Adrenal gland (tissue), 9 donors: ENCODE measurements at regions not wholly inside any gene's neighbourhood (a gene's known extent, or its start where the extent isn't known, plus 50 kb on each side); places are given as distances from the start of the nearest gene placed in this dataset.

Experiments
- DNase-seq, 7 donors: peaks; one replicate each; pipeline ENCODE4 v3.0.0-alpha.2; 2019 to 2020
- H3K27ac ChIP-seq, 5 donors: fragments of 200-600 bp; sonication (generic) in 4 of 5; 1 replicate in 3 of 5; 2 replicates in 2 of 5; pipeline versions ENCODE4 v1.5.1 to v1.8.0; 2016 to 2020; ENCODE audit warnings: mild to moderate bottlenecking in 1 of 5
- H3K27me3 ChIP-seq: fragments of 200-600 bp; 2 replicates; pipeline ENCODE4 v1.8.0; 2021
- H3K36me3 ChIP-seq, 2 donors: fragments of 200-600 bp; replicated peaks in 1 of 2; 1 replicate in 1 of 2; 2 replicates in 1 of 2; pipeline versions ENCODE4 v1.5.1 to v1.8.0; 2018 to 2022
- H3K4me1 ChIP-seq, 2 donors: fragments of 200-600 bp; replicated peaks in 1 of 2; 1 replicate in 1 of 2; 2 replicates in 1 of 2; pipeline versions ENCODE4 v1.5.1 to v1.8.0; 2018 to 2021
- H3K4me3 ChIP-seq, 4 donors: fragments of 200-600 bp; sonication (generic) in 3 of 4; one replicate each; pipeline ENCODE4 v1.5.1; 2016 to 2018
- H3K9me3 ChIP-seq, 3 donors: fragments of 200-600 bp; sonication (generic) in 1 of 3; replicated peaks in 1 of 3; 1 replicate in 2 of 3; 2 replicates in 1 of 3; pipeline versions ENCODE4 v1.5.1 to v1.8.0; 2016 to 2021
- CTCF ChIP-seq, 6 experiments: fragments of 450-650 bp in 4 of 6; fragments of 200-600 bp in 2 of 6; sonication (generic) in 1 of 6; IDR thresholded peaks; 1 replicate in 5 of 6; 2 replicates in 1 of 6; pipeline versions ENCODE4 v1.5.1 to v1.8.0; 2016 to 2021; ENCODE audit warnings: antibody characterized with exemption in 6 of 6, mild to moderate bottlenecking in 2 of 6, moderate library complexity in 1 of 6
- POLR2A ChIP-seq, 2 donors: fragments of 450-650 bp; IDR thresholded peaks; one replicate each; pipeline ENCODE4 v1.6.1; 2017; ENCODE audit warnings: antibody characterized with exemption in 2 of 2, mild to moderate bottlenecking in 2 of 2, moderate library complexity in 1 of 2
- WGBS, 4 donors: extraction: QIAGEN DNeasy Blood & Tissue Kit in 2 of 4; methylation state at CpG; one replicate each; pipeline versions ENCODE4 v1.1.5 to v1.1.7; 2013 to 2017; 5-methylcytosine and 5-hydroxymethylcytosine counted together
- intact Hi-C, 2 donors: fragments of 100-400 bp; cut with DNase I; formaldehyde crosslinking; loops; one replicate each; pipeline versions ENCODE4 v1.14.1 to v1.15.0; 2022 to 2023
- donor health status: healthy with polysubstance abuse.
- donor health status: Bipolar disorder and iron deficiency.
- donor health status: DM: yes; HTN: yes; CAD: no.
- donor health status: DM: no; HTN: no; CAD: no.
- donor health status: DM: no; HTN: no; CAD: no.

- Histone ChIP-seq H3K4me3 (no peak overlapping the region), H3K27ac (peak overlapping the region in 3 of 5 donors; percentile 2 to 68 (median 32)), H3K27me3 (no peaks in the 10 kb centered on the region), H3K9me3 (no peaks in the 10 kb centered on the region), H3K4me1 (no peaks in the 10 kb centered on the region), H3K36me3 (no peaks in the 10 kb centered on the region)
- DNase-seq, result peak in 1 of 7 donors; percentile 62
- intact Hi-C loops, result no loop called here
- WGBS, 4 donors, result 68 to 95% (median 89%) methylated on average over 2 of the region's 2 CpGs
- TF ChIP-seq POLR2A (IDR thresholded peaks at IDR 0.05), result no peak
- no peak for TF ChIP-seq CTCF (IDR thresholded peaks at IDR 0.05)
Measured at GRCh38 chr6:80639181-80639629, 532.7 kb downstream of the BCKDHB start.

DNA sequence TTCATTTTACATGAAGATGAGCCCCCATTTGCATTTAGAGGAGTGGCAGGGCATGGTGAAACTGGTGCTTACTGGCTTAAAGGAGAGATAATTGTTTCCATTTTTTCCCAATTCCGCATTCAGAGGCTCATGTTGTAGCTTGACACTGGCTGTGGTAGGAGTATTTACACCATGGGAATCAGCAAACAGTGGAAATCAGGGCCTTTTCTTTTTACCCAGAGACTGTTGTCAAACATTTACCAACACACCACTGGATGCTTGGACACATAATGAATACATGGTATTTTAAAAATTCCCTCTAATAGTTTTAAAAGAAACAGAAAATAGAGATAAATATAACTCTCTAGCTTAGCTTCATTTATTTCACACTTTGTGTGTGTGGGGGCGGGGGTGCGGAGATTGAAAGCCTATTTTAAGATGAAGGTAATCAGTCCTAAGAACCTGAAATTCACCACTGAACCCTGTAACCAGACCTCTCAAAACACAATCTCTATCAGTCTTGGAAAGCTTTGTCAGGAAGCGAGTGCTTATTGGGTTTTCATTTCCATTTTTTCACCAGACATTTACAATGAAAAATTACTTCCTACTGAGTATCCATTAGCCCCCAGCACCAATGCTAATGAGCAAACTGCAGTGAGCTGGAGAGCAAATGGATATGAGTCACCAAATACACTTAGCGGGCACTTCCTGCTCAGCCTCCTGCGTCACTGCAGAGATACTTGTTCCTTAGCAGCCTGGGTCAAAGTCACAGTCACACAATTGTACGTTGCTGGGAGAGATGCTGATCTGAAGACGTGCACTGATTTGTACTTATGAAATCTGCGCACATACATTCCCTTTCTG, 532.0 kb downstream of the BCKDHB start:
- 38 to 51% (median 44%) methylated on average over 9 of the region's 9 CpGs for WGBS, 4 donors
- Histone ChIP-seq H3K36me3 (no peaks in the 10 kb centered on the region), H3K27ac (peak overlapping the region in 2 of 5 donors; percentile 59 to 68), H3K4me1 (no peaks in the 10 kb centered on the region), H3K27me3 (no peaks in the 10 kb centered on the region), H3K9me3 (no peaks in the 10 kb centered on the region), H3K4me3 (no peak overlapping the region)
- no peak for TF ChIP-seq CTCF (IDR thresholded peaks at IDR 0.05)
- TF ChIP-seq POLR2A (IDR thresholded peaks at IDR 0.05), result no peak
- DNase-seq, result peak; percentile 26 to 93 (median 56)
- intact Hi-C loops, result no loop called here

DNA sequence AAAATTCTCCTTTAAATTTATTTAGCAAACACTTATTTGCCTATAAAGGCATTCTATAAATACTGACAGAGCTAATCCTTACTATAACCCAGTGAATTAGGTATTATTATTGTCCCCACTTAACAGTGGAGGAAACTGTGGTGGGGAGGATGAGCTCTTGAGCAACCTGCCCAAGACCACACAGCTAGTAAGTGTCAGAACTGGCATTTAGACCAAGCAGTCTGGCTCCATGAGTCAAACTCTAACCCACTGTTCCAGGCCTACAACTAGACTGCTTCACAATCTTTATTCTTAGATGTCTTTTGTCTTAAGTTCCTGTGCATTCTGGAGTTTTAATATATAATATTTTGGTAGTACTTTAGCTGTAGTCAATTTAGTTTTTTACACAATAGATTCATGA, 530.8 kb downstream of the BCKDHB start:
- Histone ChIP-seq H3K4me1 (no peaks in the 10 kb centered on the region), H3K4me3 (no peak overlapping the region), H3K27me3 (no peaks in the 10 kb centered on the region), H3K36me3 (no peaks in the 10 kb centered on the region), H3K27ac (no peak overlapping the region), H3K9me3 (no peaks in the 10 kb centered on the region)
- intact Hi-C loops, result no loop called here
- TF ChIP-seq CTCF (IDR thresholded peaks at IDR 0.05) (no peak), POLR2A (IDR thresholded peaks at IDR 0.05) (no peak)
- no peak for DNase-seq

DNA sequence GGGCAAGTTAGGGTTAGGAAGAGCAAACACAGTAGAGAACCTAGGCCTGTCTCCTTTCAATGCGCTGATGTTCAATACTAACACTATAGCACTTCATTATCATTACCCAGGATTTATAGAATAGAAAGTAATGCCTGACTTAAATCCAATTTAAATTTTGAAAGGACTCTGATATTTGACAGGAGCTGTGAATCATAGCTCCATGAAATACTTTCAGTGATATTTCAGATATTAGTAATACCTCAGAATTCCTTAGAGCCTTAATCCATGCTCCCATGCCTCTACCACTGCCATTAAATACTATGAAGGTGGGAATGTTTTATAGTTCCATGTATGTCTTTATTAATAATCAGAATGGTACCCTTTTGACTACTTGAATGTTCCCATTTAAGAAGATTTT, 530.2 kb downstream of the BCKDHB start:
- H3K27me3 ChIP-seq, result no peaks in the 10 kb centered on the region
- no peaks in the 10 kb centered on the region for H3K36me3 ChIP-seq
- 80 to 100% (median 91%) methylated on average over 1 of the region's 1 CpG for WGBS, 4 donors
- no peak overlapping the region for H3K27ac ChIP-seq
- no peaks in the 10 kb centered on the region for H3K9me3 ChIP-seq
- DNase-seq, result no peak
- TF ChIP-seq CTCF (IDR thresholded peaks at IDR 0.05), result no peak
- intact Hi-C loops, result no loop called here
- H3K4me3 ChIP-seq, result no peak overlapping the region
- H3K4me1 ChIP-seq, result no peaks in the 10 kb centered on the region
